Endothelial cell of umbilical vein (primary cell): ENCODE measurements at regions not wholly inside any gene's neighbourhood (a gene's known extent, or its start where the extent isn't known, plus 50 kb on each side); places are given as distances from the start of the nearest gene placed in this dataset.

Experiments used
- BruUV-seq: library from RNA; stranded (reverse); fragments of 400-500 nt; replicated peaks from 2 replicates; lab custom pipeline; 2021; lab: Mats Ljungman, UMichigan
- CTCF ChIA-PET: fragments of 300-600, 350-600 bp; sonication (Branson Sonifier 250); formaldehyde crosslinking; loops from one replicate; lab custom pipeline; 2021; ENCODE audit warnings: antibody characterized with exemption, inconsistent platforms; lab: Charles Lee
- POLR2A ChIA-PET: fragments of 300-600, 350-600 bp; sonication (Branson Sonifier 250); formaldehyde crosslinking; loops from one replicate; lab custom pipeline; 2021; ENCODE audit warnings: antibody characterized with exemption, inconsistent platforms; lab: Charles Lee
- DNase-seq: peaks from one replicate; pipeline ENCODE4 v3.0.0-alpha.2; 2011; ENCODE audit warnings: low read depth, low spot score
- FAIRE-seq: peaks from 2 replicates; lab custom pipeline; 2011; peaks lifted over from hg19 to GRCh38; lab: Jason Lieb, UNC
- H2AFZ ChIP-seq: 2 replicates; pipeline ENCODE4 v1.6.0; 2012; ENCODE audit warnings: low read depth, low read length, control low read depth, inconsistent platforms
- H3K27ac ChIP-seq: 2 replicates; pipeline ENCODE4 v1.5.1; 2011; ENCODE audit warnings: low read depth, mild to moderate bottlenecking, control low read depth, low read length, moderate library complexity; ENCODE audit not compliant: insufficient read depth
- H3K27me3 ChIP-seq, 2 experiments: 2 replicates each; pipeline versions ENCODE4 v1.6.0 to v1.6.1; 2011; ENCODE audit warnings: low read length in 2 of 2, mixed read lengths in 1 of 2; ENCODE audit not compliant: control insufficient read depth in 2 of 2, insufficient read depth in 2 of 2
- H3K36me3 ChIP-seq, 2 experiments: 2 replicates in 1 of 2; 3 replicates in 1 of 2; pipeline ENCODE4 v1.5.1; 2011; ENCODE audit warnings: low read length in 2 of 2, mild to moderate bottlenecking in 1 of 2, moderate library complexity in 1 of 2; ENCODE audit not compliant: control insufficient read depth in 2 of 2, insufficient read depth in 2 of 2; ENCODE audit errors: extremely low read depth in 1 of 2
- H3K4me1 ChIP-seq: 3 replicates; pipeline ENCODE4 v1.5.1; 2011; ENCODE audit warnings: mild to moderate bottlenecking, low read length; ENCODE audit not compliant: control insufficient read depth, insufficient read depth; ENCODE audit errors: extremely low read depth
- H3K4me2 ChIP-seq: 2 replicates; pipeline ENCODE4 v1.6.1; 2011; ENCODE audit warnings: low read length, control low read depth, mixed read lengths; ENCODE audit not compliant: insufficient read depth
- H3K4me3 ChIP-seq, 3 experiments: fragments of 200-600 bp in 1 of 3; sonication (generic), shearing (Covaris generic) in 1 of 3; replicated peaks in 1 of 3; 2 replicates each; pipeline ENCODE4 v1.5.1; 2011 to 2016; ENCODE audit warnings: control low read depth in 3 of 3, low read length in 3 of 3, mild to moderate bottlenecking in 2 of 3, inconsistent platforms in 1 of 3, low read depth in 1 of 3, moderate library complexity in 1 of 3; ENCODE audit not compliant: insufficient read depth in 1 of 3
- H3K79me2 ChIP-seq: 2 replicates; pipeline ENCODE4 v1.6.0; 2012; ENCODE audit warnings: low read length, inconsistent platforms; ENCODE audit not compliant: control insufficient read depth, insufficient read depth
- H3K9ac ChIP-seq: replicated peaks from 2 replicates; pipeline ENCODE3; 2011; ENCODE audit warnings: low read length, control low read depth; ENCODE audit not compliant: insufficient read depth; ENCODE audit errors: extremely low read depth
- H3K9me1 ChIP-seq: replicated peaks from 3 replicates; pipeline ENCODE4 v1.6.0; 2011; ENCODE audit warnings: mild to moderate bottlenecking, low read length; ENCODE audit not compliant: control insufficient read depth, insufficient read depth; ENCODE audit errors: extremely low read depth
- H3K9me3 ChIP-seq: replicated peaks from 2 replicates; pipeline ENCODE4 v1.5.1; 2012; ENCODE audit warnings: low read length, inconsistent platforms; ENCODE audit not compliant: control insufficient read depth, insufficient read depth
- H4K20me1 ChIP-seq: replicated peaks from 2 replicates; pipeline ENCODE3; 2011; ENCODE audit warnings: mild to moderate bottlenecking, low read length; ENCODE audit not compliant: control insufficient read depth, insufficient read depth; ENCODE audit errors: extremely low read depth
- CTCF ChIP-seq, 2 donors: IDR thresholded peaks; 1 replicate in 1 of 2; 2 replicates in 1 of 2; pipeline ENCODE4 v1.5.1; 2011; ENCODE audit warnings: low read length in 2 of 2, mild to moderate bottlenecking in 2 of 2, moderate library complexity in 2 of 2, control low read depth in 1 of 2, inconsistent platforms in 1 of 2, low read depth in 1 of 2; ENCODE audit not compliant: insufficient read depth in 1 of 2; ENCODE audit errors: extremely low read depth in 1 of 2
- EZH2 ChIP-seq: IDR thresholded peaks from 2 replicates; pipeline ENCODE4 v1.6.1; 2012; ENCODE audit warnings: borderline replicate concordance, low read depth, mild to moderate bottlenecking, moderate library complexity, low read length, inconsistent platforms; ENCODE audit not compliant: severe bottlenecking
- FOS ChIP-seq: IDR thresholded peaks from 2 replicates; pipeline ENCODE4 v1.6.1; 2011; ENCODE audit warnings: mild to moderate bottlenecking, low read length, moderate library complexity, borderline replicate concordance; ENCODE audit not compliant: insufficient read depth
- GATA2 ChIP-seq: IDR thresholded peaks from 2 replicates; pipeline ENCODE4 v1.7.0; 2011; ENCODE audit warnings: low read depth, mild to moderate bottlenecking, moderate library complexity, mixed read lengths, low read length; ENCODE audit not compliant: insufficient read length, insufficient read depth
- JUN ChIP-seq: IDR thresholded peaks from 2 replicates; pipeline ENCODE4 v1.6.1; 2011; ENCODE audit warnings: borderline replicate concordance, low read depth; ENCODE audit not compliant: insufficient read length, insufficient read depth
- MYC ChIP-seq: IDR thresholded peaks from one replicate; pipeline ENCODE4 v1.6.1; 2011; ENCODE audit warnings: mild to moderate bottlenecking, low read depth, low read length
- POLR2A ChIP-seq: IDR thresholded peaks from 2 replicates; pipeline ENCODE4 v1.6.1; 2012; ENCODE audit warnings: low read depth, mild to moderate bottlenecking, control low read depth, low read length
- POLR2AphosphoS5 ChIP-seq: IDR thresholded peaks from 2 replicates; pipeline ENCODE4 v1.6.1; 2012; ENCODE audit warnings: low read depth, mild to moderate bottlenecking, control low read depth, low read length, moderate library complexity; ENCODE audit not compliant: insufficient read depth
- dilution Hi-C: fragments of 300-500 bp; cut with MboI; formaldehyde crosslinking; loops from one replicate; pipeline ENCODE4 v1.15.0; 2019; ENCODE audit warnings: low sequenced_read_pairs; ENCODE audit not compliant: extremely low pct_ligation_motif_present
- intact Hi-C: fragments of 100-400 bp; cut with micrococcal nuclease; formaldehyde crosslinking; loops from one replicate; pipeline ENCODE4 v1.10.0; 2022

- dilution Hi-C loops (no loop called here), intact Hi-C loops (no loop called here)
- Histone ChIP-seq H3K4me3 (no peak overlapping the region), H3K4me1 (no peaks in the 10 kb centered on the region), H3K27me3 (no peaks in the 10 kb centered on the region), H3K9me1 (no peaks in the 10 kb centered on the region), H3K4me2 (no peak overlapping the region), H3K36me3 (no peaks in the 10 kb centered on the region), H3K79me2 (no peaks in the 10 kb centered on the region), H3K9me3 (no peaks in the 10 kb centered on the region), H3K9ac (no peak overlapping the region), H2AFZ (no peak overlapping the region), H4K20me1 (no peaks in the 10 kb centered on the region), H3K27ac (no peak overlapping the region)
- ChIA-PET POLR2A (no interaction called here), CTCF (interaction anchor here (0.5 to 1.3 kb wide), 2 partner anchors 12 to 32 kb away, joined by 3 to 4 read pairs; no protein-coding TSS in a partner anchor)
- BruUV-seq, result no TSS peak
- TF ChIP-seq POLR2A (no peak), EZH2 (no peak), JUN (no peak), POLR2AphosphoS5 (no peak), FOS (no peak), CTCF (IDR thresholded peaks at IDR 0.05; ENCODE audit: extremely low read depth in 1 of 2, insufficient read depth in 1 of 2, low read depth in 1 of 2, low read length in 2 of 2) (no peak), GATA2 (no peak), MYC (no peak)
- DNase-seq (peak; percentile 17), FAIRE-seq (no peak)
Observed at GRCh38 chr12:30015631-30016337, 232.0 kb upstream of the TMTC1 start.
